PC-9 (cell line): ENCODE measurements at regions not wholly inside any gene's neighbourhood (a gene's known extent, or its start where the extent isn't known, plus 50 kb on each side); places are given as distances from the start of the nearest gene placed in this dataset.

ENCODE experiments used
- BruUV-seq: library from RNA; stranded (reverse); fragments of 400-500 nt; replicated peaks from 2 replicates; lab custom pipeline; 2021; lab: Mats Ljungman, UMichigan
- CTCF ChIA-PET: fragments of 300-600 bp; sonication (Branson Sonifier 250); formaldehyde crosslinking; loops from one replicate; lab custom pipeline; 2022; ENCODE audit warnings: antibody characterized with exemption; lab: Charles Lee
- POLR2A ChIA-PET: fragments of 300-600 bp; sonication (Branson Sonifier 250); formaldehyde crosslinking; loops from one replicate; lab custom pipeline; 2022; ENCODE audit warnings: antibody characterized with exemption; ENCODE audit not compliant: unreplicated experiment; lab: Charles Lee
- DNase-seq, 2 experiments: peaks; one replicate each; pipeline versions ENCODE4 v3.0.0 to v3.0.0-alpha.2; 2015 to 2022; ENCODE audit warnings: mixed read lengths in 1 of 2
- H2AFZ ChIP-seq: fragments of 200-600 bp; sonication (generic); 2 replicates; pipeline ENCODE4 v1.8.1; 2017; ENCODE audit warnings: antibody characterized with exemption
- H3F3A ChIP-seq: fragments of 200-600 bp; sonication (generic); 2 replicates; pipeline ENCODE4 v1.8.1; 2017; ENCODE audit warnings: antibody characterized with exemption, mild to moderate bottlenecking, low read depth; ENCODE audit not compliant: insufficient read depth
- H3K27ac ChIP-seq: fragments of 200-600 bp; sonication (generic); 2 replicates; pipeline ENCODE4 v1.6.1; 2016; ENCODE audit warnings: mixed run types
- H3K27me3 ChIP-seq: fragments of 200-600 bp; sonication (generic); 2 replicates; pipeline ENCODE4 v1.6.1; 2016; ENCODE audit warnings: low read depth, mixed run types; ENCODE audit not compliant: insufficient read depth
- H3K36me3 ChIP-seq: fragments of 200-600 bp; sonication (generic); 2 replicates; pipeline ENCODE4 v1.6.1; 2016; ENCODE audit warnings: low read depth, mixed run types
- H3K4me1 ChIP-seq: fragments of 200-600 bp; sonication (generic); replicated peaks from 2 replicates; pipeline ENCODE4 v1.6.1; 2016; ENCODE audit warnings: mixed run types; ENCODE audit not compliant: insufficient read depth
- H3K4me2 ChIP-seq: fragments of 200-600 bp; sonication (generic); 2 replicates; pipeline ENCODE4 v1.6.1; 2017; ENCODE audit warnings: mixed run types
- H3K4me3 ChIP-seq: fragments of 200-600 bp; sonication (generic); 2 replicates; pipeline ENCODE4 v1.6.1; 2016; ENCODE audit warnings: mixed run types
- H3K79me2 ChIP-seq: fragments of 200-600 bp; sonication (generic); 2 replicates; pipeline ENCODE4 v1.6.1; 2017; ENCODE audit warnings: low read depth, mixed run types
- H3K9me2 ChIP-seq: fragments of 200-600 bp; sonication (generic); 2 replicates; pipeline ENCODE4 v1.8.1; 2017; ENCODE audit warnings: mild to moderate bottlenecking; ENCODE audit not compliant: insufficient read depth
- H3K9me3 ChIP-seq: fragments of 200-600 bp; sonication (generic); 2 replicates; pipeline ENCODE4 v1.8.1; 2016; ENCODE audit warnings: low read depth; ENCODE audit not compliant: insufficient read depth
- H4K20me1 ChIP-seq: fragments of 200-600 bp; sonication (generic); 2 replicates; pipeline ENCODE4 v1.8.1; 2017; ENCODE audit not compliant: insufficient read depth
- EZH2 ChIP-seq: fragments of 200-600 bp; sonication (generic); IDR thresholded peaks from 2 replicates; pipeline ENCODE4 v1.8.0; 2017; ENCODE audit warnings: antibody characterized with exemption, low read depth
- intact Hi-C: fragments of 100-400 bp; cut with micrococcal nuclease; formaldehyde crosslinking; loops from one replicate; pipeline ENCODE4 v1.10.0; 2022; ENCODE audit not compliant: unreplicated experiment
- TF ChIP-seq, protein P1 (sequence below): fragments of 200-600 bp; sonication (generic); conservative IDR thresholded peaks from 2 replicates; pipeline ENCODE4 v1.6.1; 2017; ENCODE audit warnings: mixed run types, antibody characterized with exemption, mild to moderate bottlenecking, moderate library complexity

DNA sequence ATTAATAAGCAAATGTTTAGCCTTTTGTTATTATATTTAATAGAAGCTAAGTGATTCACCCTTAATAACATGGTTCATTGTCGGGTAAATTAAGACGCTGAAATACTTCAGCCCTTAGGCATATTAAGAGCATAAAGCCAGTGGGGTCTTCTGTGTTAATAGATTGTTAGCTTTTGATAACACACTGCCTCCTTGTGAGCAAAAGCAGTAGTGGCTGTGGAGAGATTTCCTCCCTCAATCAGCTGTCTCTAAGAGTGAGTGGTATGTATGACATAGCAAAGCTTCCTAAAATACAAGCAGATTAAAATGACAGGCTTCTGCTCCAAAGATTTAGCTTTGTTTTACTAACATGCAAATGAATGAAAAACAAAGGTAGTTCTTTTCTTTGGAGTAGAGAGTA is 143.7 kb upstream of the SYT4 start:
- TF ChIP-seq, protein P1, sequence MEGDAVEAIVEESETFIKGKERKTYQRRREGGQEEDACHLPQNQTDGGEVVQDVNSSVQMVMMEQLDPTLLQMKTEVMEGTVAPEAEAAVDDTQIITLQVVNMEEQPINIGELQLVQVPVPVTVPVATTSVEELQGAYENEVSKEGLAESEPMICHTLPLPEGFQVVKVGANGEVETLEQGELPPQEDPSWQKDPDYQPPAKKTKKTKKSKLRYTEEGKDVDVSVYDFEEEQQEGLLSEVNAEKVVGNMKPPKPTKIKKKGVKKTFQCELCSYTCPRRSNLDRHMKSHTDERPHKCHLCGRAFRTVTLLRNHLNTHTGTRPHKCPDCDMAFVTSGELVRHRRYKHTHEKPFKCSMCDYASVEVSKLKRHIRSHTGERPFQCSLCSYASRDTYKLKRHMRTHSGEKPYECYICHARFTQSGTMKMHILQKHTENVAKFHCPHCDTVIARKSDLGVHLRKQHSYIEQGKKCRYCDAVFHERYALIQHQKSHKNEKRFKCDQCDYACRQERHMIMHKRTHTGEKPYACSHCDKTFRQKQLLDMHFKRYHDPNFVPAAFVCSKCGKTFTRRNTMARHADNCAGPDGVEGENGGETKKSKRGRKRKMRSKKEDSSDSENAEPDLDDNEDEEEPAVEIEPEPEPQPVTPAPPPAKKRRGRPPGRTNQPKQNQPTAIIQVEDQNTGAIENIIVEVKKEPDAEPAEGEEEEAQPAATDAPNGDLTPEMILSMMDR: no peak
- no peak for TF ChIP-seq EZH2
- POLR2A ChIA-PET: no interaction called here
- Histone ChIP-seq H3K9me2 (no peaks in the 10 kb centered on the region), H3K4me2 (no peak overlapping the region), H3K27ac (no peak overlapping the region), H3K9me3 (no peaks in the 10 kb centered on the region), H3K4me3 (no peak overlapping the region), H3K4me1 (no peaks in the 10 kb centered on the region), H3F3A (no peaks in the 10 kb centered on the region), H3K36me3 (no peaks in the 10 kb centered on the region), H3K27me3 (no peaks in the 10 kb centered on the region), H3K79me2 (no peaks in the 10 kb centered on the region), H4K20me1 (no peaks in the 10 kb centered on the region), H2AFZ (no peak overlapping the region)
- no TSS peak for BruUV-seq
- CTCF ChIA-PET: interaction anchor here (0.6 kb wide), 1 partner anchor 1335 kb away, joined by 3 read pairs; no protein-coding TSS in a partner anchor
- intact Hi-C loops: no loop called here
- DNase-seq: no peak

- Histone ChIP-seq H3K9me3 (no peaks in the 10 kb centered on the region), H4K20me1 (no peaks in the 10 kb centered on the region), H3K4me2 (no peak overlapping the region), H3F3A (no peaks in the 10 kb centered on the region), H3K27me3 (no peaks in the 10 kb centered on the region), H3K9me2 (no peaks in the 10 kb centered on the region), H3K36me3 (no peaks in the 10 kb centered on the region), H2AFZ (no peak overlapping the region), H3K79me2 (no peaks in the 10 kb centered on the region), H3K4me3 (no peak overlapping the region), H3K27ac (no peak overlapping the region), H3K4me1 (no peaks in the 10 kb centered on the region)
- TF ChIP-seq EZH2: no peak
- TF ChIP-seq, protein P1: no peak
- no peak for DNase-seq
- intact Hi-C loops: no loop called here
- BruUV-seq: no TSS peak
- CTCF ChIA-PET: interaction anchor here (0.5 kb wide), 1 partner anchor 67 kb away, joined by 3 read pairs; no protein-coding TSS in a partner anchor
- POLR2A ChIA-PET: no interaction called here
Measured at GRCh38 chr18:43422518-43422917, 145.2 kb upstream of the SYT4 start.

GRCh38 chr18:43435851-43436250 is 158.6 kb upstream of the SYT4 start:
- TF ChIP-seq, protein P1: no peak
- TF ChIP-seq EZH2: no peak
- CTCF ChIA-PET: no interaction called here
- intact Hi-C loops: no loop called here
- no peaks in the 10 kb centered on the region for H3K4me1 ChIP-seq
- no peaks in the 10 kb centered on the region for H3K9me3 ChIP-seq
- H2AFZ ChIP-seq: no peak overlapping the region
- no peak for DNase-seq
- H4K20me1 ChIP-seq: no peaks in the 10 kb centered on the region
- no peaks in the 10 kb centered on the region for H3K9me2 ChIP-seq
- H3K4me2 ChIP-seq: no peak overlapping the region
- H3K36me3 ChIP-seq: no peaks in the 10 kb centered on the region
- H3K79me2 ChIP-seq: no peaks in the 10 kb centered on the region
- no peaks in the 10 kb centered on the region for H3K27me3 ChIP-seq
- H3K27ac ChIP-seq: no peak overlapping the region
- POLR2A ChIA-PET: no interaction called here
- H3F3A ChIP-seq: no peaks in the 10 kb centered on the region
- H3K4me3 ChIP-seq: no peak overlapping the region
- BruUV-seq: no TSS peak
